ENCODE measurements at regions not wholly inside any gene's neighbourhood (a gene's known extent, or its start where the extent isn't known, plus 50 kb on each side); places are given as distances from the start of the nearest gene placed in this dataset.

DNA sequence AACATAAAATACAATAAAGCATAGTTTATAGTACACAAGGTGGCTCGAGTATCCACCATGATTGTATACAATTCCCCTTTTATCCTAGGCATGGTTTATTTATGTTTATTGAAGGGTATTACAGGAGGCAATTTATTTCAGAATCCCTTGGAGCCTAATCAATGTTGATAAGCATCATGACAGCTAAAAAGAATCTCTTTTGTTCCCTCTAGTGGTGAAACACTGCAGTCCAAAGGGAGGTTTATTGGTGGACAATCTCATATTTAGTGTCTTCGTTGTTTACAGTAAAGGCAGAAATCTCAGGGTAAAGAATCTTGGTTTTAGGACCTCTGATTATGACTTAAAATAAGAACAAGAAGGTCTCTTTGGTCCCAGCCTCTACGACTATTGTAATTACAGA is 1712.5 kb downstream of the C4orf33 start:
- Histone ChIP-seq H3K9me3 (ENCODE audit: control insufficient read depth, insufficient read depth, low read length) (no peaks in the 10 kb centered on the region), H3K4me1 (ENCODE audit: control insufficient read depth, insufficient read depth, low read length) (no peaks in the 10 kb centered on the region), H3K27ac (ENCODE audit: low read depth, low read length) (no peak overlapping the region), H3K27me3 (ENCODE audit: control insufficient read depth, insufficient read depth, low read length) (no peaks in the 10 kb centered on the region), H3K4me3 (ENCODE audit: low read depth, low read length) (no peak overlapping the region), H3K9ac (ENCODE audit: low read depth, low read length) (no peak overlapping the region), H3K36me3 (ENCODE audit: control insufficient read depth, insufficient read depth, low read length) (no peaks in the 10 kb centered on the region)

DNA sequence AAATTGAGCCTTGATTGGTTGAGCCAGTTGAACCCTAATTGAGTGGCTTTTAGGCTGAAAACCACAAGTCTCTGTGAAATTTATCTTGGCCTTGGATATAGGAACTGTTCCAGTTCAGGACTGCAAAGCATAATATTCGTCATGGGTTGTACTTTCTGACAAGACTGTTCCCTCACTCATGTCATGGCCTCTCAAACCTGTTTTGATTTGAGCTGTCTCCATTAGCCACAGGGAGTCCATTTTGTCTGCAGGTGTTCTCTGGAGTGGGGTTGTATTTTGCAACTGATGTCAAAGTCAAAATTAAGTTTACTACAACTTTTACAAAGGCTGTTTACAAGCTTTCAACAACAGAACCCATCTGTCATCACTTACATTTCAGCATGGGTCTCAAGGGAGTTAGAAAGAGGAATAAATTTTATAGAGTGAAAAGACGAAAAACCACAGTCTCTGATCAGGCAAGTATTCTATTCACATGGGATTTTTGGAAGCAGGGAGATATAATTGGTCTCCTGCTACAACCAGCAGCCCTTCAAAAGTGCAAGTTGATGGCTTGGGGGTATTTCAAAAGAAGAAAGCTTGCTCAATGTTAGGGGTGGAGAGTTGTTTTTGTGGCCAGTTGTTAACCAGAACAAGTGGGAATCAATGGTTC is 1716.3 kb downstream of the C4orf33 start:
- H3K4me1 ChIP-seq (ENCODE audit: control insufficient read depth, insufficient read depth, low read length), result no peaks in the 10 kb centered on the region
- H3K4me3 ChIP-seq (ENCODE audit: low read depth, low read length), result no peak overlapping the region
- no peak overlapping the region for H3K9ac ChIP-seq (ENCODE audit: low read depth, low read length)
- H3K36me3 ChIP-seq (ENCODE audit: control insufficient read depth, insufficient read depth, low read length), result no peaks in the 10 kb centered on the region
- H3K27ac ChIP-seq (ENCODE audit: low read depth, low read length), result no peak overlapping the region
- H3K27me3 ChIP-seq (ENCODE audit: control insufficient read depth, insufficient read depth, low read length), result no peaks in the 10 kb centered on the region
- H3K9me3 ChIP-seq (ENCODE audit: control insufficient read depth, insufficient read depth, low read length), result no peaks in the 10 kb centered on the region

GRCh38 chr4:130814896-130815295 is 1718.9 kb downstream of the C4orf33 start:
- H3K4me1 ChIP-seq (ENCODE audit: control insufficient read depth, insufficient read depth, low read length), result no peaks in the 10 kb centered on the region
- no peaks in the 10 kb centered on the region for H3K9me3 ChIP-seq (ENCODE audit: control insufficient read depth, insufficient read depth, low read length)
- no peak overlapping the region for H3K9ac ChIP-seq (ENCODE audit: low read depth, low read length)
- no peaks in the 10 kb centered on the region for H3K36me3 ChIP-seq (ENCODE audit: control insufficient read depth, insufficient read depth, low read length)
- H3K27me3 ChIP-seq (ENCODE audit: control insufficient read depth, insufficient read depth, low read length), result no peaks in the 10 kb centered on the region
- no peak overlapping the region for H3K4me3 ChIP-seq (ENCODE audit: low read depth, low read length)
- H3K27ac ChIP-seq (ENCODE audit: low read depth, low read length), result no peak overlapping the region

- Histone ChIP-seq H3K36me3 (ENCODE audit: control insufficient read depth, insufficient read depth, low read length) (no peaks in the 10 kb centered on the region), H3K4me3 (ENCODE audit: low read depth, low read length) (no peak overlapping the region), H3K27ac (ENCODE audit: low read depth, low read length) (no peak overlapping the region), H3K4me1 (ENCODE audit: control insufficient read depth, insufficient read depth, low read length) (no peaks in the 10 kb centered on the region), H3K9ac (ENCODE audit: low read depth, low read length) (no peak overlapping the region), H3K27me3 (ENCODE audit: control insufficient read depth, insufficient read depth, low read length) (no peaks in the 10 kb centered on the region), H3K9me3 (ENCODE audit: control insufficient read depth, insufficient read depth, low read length) (no peaks in the 10 kb centered on the region)
These were observed 1724.5 kb downstream of the C4orf33 start for GRCh38 chr4:130820448-130820847.

- H3K36me3 ChIP-seq (ENCODE audit: control insufficient read depth, insufficient read depth, low read length), result no peaks in the 10 kb centered on the region
- H3K9me3 ChIP-seq (ENCODE audit: control insufficient read depth, insufficient read depth, low read length), result no peaks in the 10 kb centered on the region
- H3K27ac ChIP-seq (ENCODE audit: low read depth, low read length), result no peak overlapping the region
- no peak overlapping the region for H3K9ac ChIP-seq (ENCODE audit: low read depth, low read length)
- H3K27me3 ChIP-seq (ENCODE audit: control insufficient read depth, insufficient read depth, low read length), result no peaks in the 10 kb centered on the region
- H3K4me1 ChIP-seq (ENCODE audit: control insufficient read depth, insufficient read depth, low read length), result no peaks in the 10 kb centered on the region
- no peak overlapping the region for H3K4me3 ChIP-seq (ENCODE audit: low read depth, low read length)
These were observed 1729.3 kb downstream of the C4orf33 start for GRCh38 chr4:130825284-130825683.

DNA sequence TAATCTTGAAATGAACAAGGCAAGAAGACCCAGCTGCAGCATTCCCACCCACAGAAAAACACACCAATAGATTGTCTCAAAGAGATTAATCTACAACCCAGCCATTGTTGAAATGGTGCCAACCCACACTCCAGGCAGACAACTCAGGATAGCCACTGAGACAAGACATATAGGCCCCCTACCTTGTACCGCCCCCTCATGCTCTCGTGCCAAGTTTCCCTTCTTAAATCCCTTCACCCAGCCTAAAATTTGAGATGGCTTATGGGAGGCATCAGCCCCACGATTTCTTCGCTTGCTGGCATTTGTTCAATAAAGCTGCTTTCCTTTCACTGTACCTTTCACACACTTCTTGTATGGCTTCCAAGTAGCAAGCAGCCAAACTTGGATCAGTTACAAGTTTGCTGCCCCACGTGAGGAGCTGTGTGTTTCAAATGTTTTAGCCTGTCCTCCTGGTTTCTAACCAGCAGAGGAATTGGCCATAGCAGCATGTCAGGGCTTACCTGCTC is 1754.1 kb downstream of the C4orf33 start:
- no peaks in the 10 kb centered on the region for H3K4me1 ChIP-seq (ENCODE audit: control insufficient read depth, insufficient read depth, low read length)
- no peaks in the 10 kb centered on the region for H3K27me3 ChIP-seq (ENCODE audit: control insufficient read depth, insufficient read depth, low read length)
- no peak overlapping the region for H3K4me3 ChIP-seq (ENCODE audit: low read depth, low read length)
- H3K9ac ChIP-seq (ENCODE audit: low read depth, low read length), result no peak overlapping the region
- H3K27ac ChIP-seq (ENCODE audit: low read depth, low read length), result no peak overlapping the region
- no peaks in the 10 kb centered on the region for H3K9me3 ChIP-seq (ENCODE audit: control insufficient read depth, insufficient read depth, low read length)
- H3K36me3 ChIP-seq (ENCODE audit: control insufficient read depth, insufficient read depth, low read length), result no peaks in the 10 kb centered on the region

- no peaks in the 10 kb centered on the region for H3K27me3 ChIP-seq (ENCODE audit: control insufficient read depth, insufficient read depth, low read length)
- no peak overlapping the region for H3K9ac ChIP-seq (ENCODE audit: low read depth, low read length)
- H3K36me3 ChIP-seq (ENCODE audit: control insufficient read depth, insufficient read depth, low read length), result no peaks in the 10 kb centered on the region
- H3K27ac ChIP-seq (ENCODE audit: low read depth, low read length), result no peak overlapping the region
- no peak overlapping the region for H3K4me3 ChIP-seq (ENCODE audit: low read depth, low read length)
- no peaks in the 10 kb centered on the region for H3K4me1 ChIP-seq (ENCODE audit: control insufficient read depth, insufficient read depth, low read length)
- H3K9me3 ChIP-seq (ENCODE audit: control insufficient read depth, insufficient read depth, low read length), result no peaks in the 10 kb centered on the region
These were observed 1755.2 kb downstream of the C4orf33 start for GRCh38 chr4:130851107-130851506.

GRCh38 chr4:130851932-130852331 is 1756.0 kb downstream of the C4orf33 start:
- no peaks in the 10 kb centered on the region for H3K27me3 ChIP-seq (ENCODE audit: control insufficient read depth, insufficient read depth, low read length)

DNA sequence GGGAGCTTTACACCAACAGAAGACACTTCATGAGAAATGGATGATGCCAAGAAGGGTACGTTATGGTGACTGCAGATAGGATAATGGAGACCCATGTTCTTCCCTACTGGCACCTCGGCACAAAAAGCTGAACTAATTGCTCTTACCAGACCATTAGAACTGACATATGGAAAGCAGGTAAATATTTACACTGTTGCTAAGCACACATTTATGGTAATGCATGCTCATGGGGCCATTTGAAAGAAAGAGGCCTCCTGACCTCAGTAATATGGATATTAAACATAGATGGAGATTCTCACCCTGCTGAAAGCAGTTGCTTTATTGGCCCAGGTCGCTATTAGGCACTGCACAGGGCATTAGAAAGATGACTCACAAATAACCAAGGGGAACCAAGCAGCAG is 1759.6 kb downstream of the C4orf33 start:
- Histone ChIP-seq H3K4me1 (ENCODE audit: control insufficient read depth, insufficient read depth, low read length) (no peaks in the 10 kb centered on the region), H3K36me3 (ENCODE audit: control insufficient read depth, insufficient read depth, low read length) (no peaks in the 10 kb centered on the region), H3K4me3 (ENCODE audit: low read depth, low read length) (no peak overlapping the region), H3K9me3 (ENCODE audit: control insufficient read depth, insufficient read depth, low read length) (no peaks in the 10 kb centered on the region; the same call in 1 of the 2 replicates), H3K27me3 (ENCODE audit: control insufficient read depth, insufficient read depth, low read length) (no peaks in the 10 kb centered on the region), H3K9ac (ENCODE audit: low read depth, low read length) (no peak overlapping the region), H3K27ac (ENCODE audit: low read depth, low read length) (no peak overlapping the region)

More at GRCh38 chr4:130851932-130852331, 1756.0 kb downstream of the C4orf33 start:
- Histone ChIP-seq H3K9me3 (ENCODE audit: control insufficient read depth, insufficient read depth, low read length) (no peaks in the 10 kb centered on the region), H3K9ac (ENCODE audit: low read depth, low read length) (no peak overlapping the region), H3K36me3 (ENCODE audit: control insufficient read depth, insufficient read depth, low read length) (no peaks in the 10 kb centered on the region), H3K4me1 (ENCODE audit: control insufficient read depth, insufficient read depth, low read length) (no peaks in the 10 kb centered on the region), H3K27ac (ENCODE audit: low read depth, low read length) (no peak overlapping the region), H3K4me3 (ENCODE audit: low read depth, low read length) (no peak overlapping the region)

DNA sequence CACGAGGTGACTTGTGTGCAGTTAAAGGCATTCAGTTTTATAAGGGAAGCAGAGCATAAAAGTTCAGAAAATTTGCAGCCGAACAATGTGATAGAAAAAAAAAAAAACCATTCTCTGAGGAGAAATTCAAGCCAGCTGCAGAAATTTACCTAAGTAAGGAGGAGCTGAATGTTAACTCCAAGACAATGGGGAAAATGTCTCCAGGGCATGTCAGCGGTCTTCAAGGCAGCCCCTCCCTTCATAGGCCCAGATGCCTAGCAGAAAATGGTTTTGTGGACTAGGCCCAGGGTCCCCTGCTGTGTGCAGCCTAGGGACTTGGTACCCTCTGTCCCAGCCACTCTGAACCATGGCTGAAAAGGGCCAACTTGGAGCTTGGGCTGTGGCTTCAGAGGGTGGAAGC is 1764.0 kb downstream of the C4orf33 start:
- Histone ChIP-seq H3K36me3 (ENCODE audit: control insufficient read depth, insufficient read depth, low read length) (no peaks in the 10 kb centered on the region), H3K9ac (ENCODE audit: low read depth, low read length) (no peak overlapping the region), H3K4me1 (ENCODE audit: control insufficient read depth, insufficient read depth, low read length) (no peaks in the 10 kb centered on the region), H3K9me3 (ENCODE audit: control insufficient read depth, insufficient read depth, low read length) (no peaks in the 10 kb centered on the region; the same call in 1 of the 2 replicates), H3K4me3 (ENCODE audit: low read depth, low read length) (no peak overlapping the region), H3K27me3 (ENCODE audit: control insufficient read depth, insufficient read depth, low read length) (no peaks in the 10 kb centered on the region), H3K27ac (ENCODE audit: low read depth, low read length) (no peak overlapping the region)

GRCh38 chr4:130896920-130897319 is 1801.0 kb downstream of the C4orf33 start:
- H3K27ac ChIP-seq (ENCODE audit: low read depth, low read length), result no peak overlapping the region
- H3K4me1 ChIP-seq (ENCODE audit: control insufficient read depth, insufficient read depth, low read length), result no peaks in the 10 kb centered on the region
- H3K9ac ChIP-seq (ENCODE audit: low read depth, low read length), result no peak overlapping the region
- H3K4me3 ChIP-seq (ENCODE audit: low read depth, low read length), result no peak overlapping the region
- H3K9me3 ChIP-seq (ENCODE audit: control insufficient read depth, insufficient read depth, low read length), result no peaks in the 10 kb centered on the region
- H3K27me3 ChIP-seq (ENCODE audit: control insufficient read depth, insufficient read depth, low read length), result no peaks in the 10 kb centered on the region
- H3K36me3 ChIP-seq (ENCODE audit: control insufficient read depth, insufficient read depth, low read length), result no peaks in the 10 kb centered on the region

Data from HUES48 (cell line).